ENCODE measurements at regions not wholly inside any gene's neighbourhood (a gene's known extent, or its start where the extent isn't known, plus 50 kb on each side); places are given as distances from the start of the nearest gene placed in this dataset.

GRCh38 chrX:125205918-125206665 lies 113.6 kb upstream of the TEX13C start:
- Histone ChIP-seq H3K27me3 (ENCODE audit: control insufficient read depth, insufficient read depth, low read length) (peaks cover 9% of the 10 kb centered on the region), H3K9ac (ENCODE audit: low read length in 3 of 3) (peak overlapping the region in 2 of 3 donors; percentile 30 to 46), H3K4me3 (ENCODE audit: low read length in 3 of 3) (peak overlapping the region; percentile 44 to 68 (median 65)), H3K9me3 (ENCODE audit: control insufficient read depth in 2 of 3, insufficient read depth in 1 of 3, low read length in 3 of 3) (no peaks in the 10 kb centered on the region), H3K4me1 (ENCODE audit: control insufficient read depth in 2 of 3, insufficient read depth in 2 of 3, low read depth in 1 of 3, low read length in 3 of 3) (no peaks in the 10 kb centered on the region), H3K36me3 (ENCODE audit: control insufficient read depth in 2 of 3, insufficient read depth in 3 of 3, low read length in 3 of 3) (no peaks in the 10 kb centered on the region), H3K27ac (ENCODE audit: low read depth in 2 of 2, low read length in 2 of 2) (peak overlapping the region in 1 of 2 donors; percentile 57)
- TF ChIP-seq, protein P1, sequence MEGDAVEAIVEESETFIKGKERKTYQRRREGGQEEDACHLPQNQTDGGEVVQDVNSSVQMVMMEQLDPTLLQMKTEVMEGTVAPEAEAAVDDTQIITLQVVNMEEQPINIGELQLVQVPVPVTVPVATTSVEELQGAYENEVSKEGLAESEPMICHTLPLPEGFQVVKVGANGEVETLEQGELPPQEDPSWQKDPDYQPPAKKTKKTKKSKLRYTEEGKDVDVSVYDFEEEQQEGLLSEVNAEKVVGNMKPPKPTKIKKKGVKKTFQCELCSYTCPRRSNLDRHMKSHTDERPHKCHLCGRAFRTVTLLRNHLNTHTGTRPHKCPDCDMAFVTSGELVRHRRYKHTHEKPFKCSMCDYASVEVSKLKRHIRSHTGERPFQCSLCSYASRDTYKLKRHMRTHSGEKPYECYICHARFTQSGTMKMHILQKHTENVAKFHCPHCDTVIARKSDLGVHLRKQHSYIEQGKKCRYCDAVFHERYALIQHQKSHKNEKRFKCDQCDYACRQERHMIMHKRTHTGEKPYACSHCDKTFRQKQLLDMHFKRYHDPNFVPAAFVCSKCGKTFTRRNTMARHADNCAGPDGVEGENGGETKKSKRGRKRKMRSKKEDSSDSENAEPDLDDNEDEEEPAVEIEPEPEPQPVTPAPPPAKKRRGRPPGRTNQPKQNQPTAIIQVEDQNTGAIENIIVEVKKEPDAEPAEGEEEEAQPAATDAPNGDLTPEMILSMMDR (IDR thresholded peaks at IDR 0.05; ENCODE audit: borderline replicate concordance, extremely low read depth, insufficient read depth) = peak; percentile 11
- intact Hi-C loops (cut with DNase I) = no loop called here
- FAIRE-seq (no peak), DNase-seq (peak in 4 of 5 donors; percentile 49 to 68 (median 56))

DNA sequence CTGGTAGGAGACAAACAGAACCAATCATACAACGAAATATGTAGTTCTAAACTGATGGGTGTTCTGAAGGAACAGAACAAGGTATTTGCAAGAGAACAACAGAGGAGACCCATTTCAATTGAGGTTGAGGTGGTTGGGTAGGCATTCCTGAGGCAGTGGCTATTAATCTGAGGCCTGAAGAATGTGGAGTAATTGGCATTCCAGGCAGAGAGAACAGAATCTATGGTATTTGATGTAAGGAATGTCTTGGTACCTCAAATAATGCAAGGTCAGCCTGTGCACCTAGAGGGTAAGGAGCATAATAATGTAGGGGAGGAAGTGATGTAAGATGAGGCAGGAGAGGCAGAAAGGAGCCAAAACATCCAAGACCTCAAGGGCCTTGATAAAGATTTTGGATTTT lies 109.5 kb upstream of the TEX13C start:
- Histone ChIP-seq H3K27ac (ENCODE audit: low read depth in 2 of 2, low read length in 2 of 2) (no peak overlapping the region), H3K4me1 (ENCODE audit: control insufficient read depth in 2 of 3, insufficient read depth in 2 of 3, low read depth in 1 of 3, low read length in 3 of 3) (no peaks in the 10 kb centered on the region), H3K9ac (ENCODE audit: low read length in 3 of 3) (no peak overlapping the region), H3K36me3 (ENCODE audit: control insufficient read depth in 2 of 3, insufficient read depth in 3 of 3, low read length in 3 of 3) (no peaks in the 10 kb centered on the region), H3K27me3 (ENCODE audit: control insufficient read depth, insufficient read depth, low read length) (peaks cover 3% of the 10 kb centered on the region), H3K9me3 (ENCODE audit: control insufficient read depth in 2 of 3, insufficient read depth in 1 of 3, low read length in 3 of 3) (no peaks in the 10 kb centered on the region), H3K4me3 (ENCODE audit: low read length in 3 of 3) (no peak overlapping the region)
- intact Hi-C loops (cut with DNase I) = no loop called here
- TF ChIP-seq, protein P1 (IDR thresholded peaks at IDR 0.05; ENCODE audit: borderline replicate concordance, extremely low read depth, insufficient read depth) = no peak
- FAIRE-seq (no peak), DNase-seq (peak in 1 of 5 donors; percentile 4)

GRCh38 chrX:125219852-125220251 lies 99.8 kb upstream of the TEX13C start:
- H3K9ac ChIP-seq (ENCODE audit: low read length in 3 of 3) = no peak overlapping the region
- no peaks in the 10 kb centered on the region for H3K4me1 ChIP-seq (ENCODE audit: control insufficient read depth in 2 of 3, insufficient read depth in 2 of 3, low read depth in 1 of 3, low read length in 3 of 3)
- no peak overlapping the region for H3K27ac ChIP-seq (ENCODE audit: low read depth in 2 of 2, low read length in 2 of 2)
- no peaks in the 10 kb centered on the region for H3K27me3 ChIP-seq (ENCODE audit: control insufficient read depth, insufficient read depth, low read length)
- FAIRE-seq (no peak), DNase-seq (no peak)
- intact Hi-C loops (cut with DNase I) = no loop called here
- TF ChIP-seq, protein P1 (IDR thresholded peaks at IDR 0.05; ENCODE audit: borderline replicate concordance, extremely low read depth, insufficient read depth) = no peak
- no peak overlapping the region for H3K4me3 ChIP-seq (ENCODE audit: low read length in 3 of 3)
- H3K36me3 ChIP-seq (ENCODE audit: control insufficient read depth in 2 of 3, insufficient read depth in 3 of 3, low read length in 3 of 3) = no peaks in the 10 kb centered on the region
- H3K9me3 ChIP-seq (ENCODE audit: control insufficient read depth in 2 of 3, insufficient read depth in 1 of 3, low read length in 3 of 3) = no peaks in the 10 kb centered on the region
